Epithelial cell of esophagus (primary cell): ENCODE measurements at regions not wholly inside any gene's neighbourhood (a gene's known extent, or its start where the extent isn't known, plus 50 kb on each side); places are given as distances from the start of the nearest gene placed in this dataset.

Source experiments
- DNase-seq: peaks from one replicate; pipeline ENCODE4 v3.0.0; 2010; ENCODE audit warnings: low read depth
- H3K4me3 ChIP-seq: 2 replicates; pipeline ENCODE4 v1.5.1; 2011; ENCODE audit warnings: mild to moderate bottlenecking, low read length, control low read depth
- TF ChIP-seq, protein P1 (sequence below): IDR thresholded peaks from 2 replicates; pipeline ENCODE4 v1.5.1; 2011; ENCODE audit warnings: low read depth, mild to moderate bottlenecking, low read length, control low read depth, inconsistent platforms; ENCODE audit not compliant: insufficient read depth; ENCODE audit errors: missing control alignments

DNA sequence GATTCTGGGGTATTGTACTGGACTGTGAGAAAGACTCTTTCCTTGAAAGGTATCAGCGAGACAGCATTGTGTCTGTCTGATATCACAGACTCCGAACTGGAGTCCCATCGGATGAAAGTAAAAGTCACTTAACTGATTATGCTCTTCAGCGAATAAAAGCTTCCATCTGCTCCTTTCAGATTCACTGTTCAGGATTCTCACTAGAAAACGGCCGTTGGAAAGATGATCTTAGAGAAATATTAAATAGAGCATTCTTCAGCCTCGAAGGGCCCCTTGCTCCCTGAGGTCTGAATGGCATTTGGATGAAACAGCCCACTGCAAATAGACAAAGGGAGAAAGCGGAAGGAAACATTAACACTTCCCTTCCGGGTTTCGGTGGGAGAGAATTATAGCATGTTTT, 416.2 kb upstream of the PRKX start:
- DNase-seq, result no peak
- H3K4me3 ChIP-seq, result no peak overlapping the region
- TF ChIP-seq, protein P1, sequence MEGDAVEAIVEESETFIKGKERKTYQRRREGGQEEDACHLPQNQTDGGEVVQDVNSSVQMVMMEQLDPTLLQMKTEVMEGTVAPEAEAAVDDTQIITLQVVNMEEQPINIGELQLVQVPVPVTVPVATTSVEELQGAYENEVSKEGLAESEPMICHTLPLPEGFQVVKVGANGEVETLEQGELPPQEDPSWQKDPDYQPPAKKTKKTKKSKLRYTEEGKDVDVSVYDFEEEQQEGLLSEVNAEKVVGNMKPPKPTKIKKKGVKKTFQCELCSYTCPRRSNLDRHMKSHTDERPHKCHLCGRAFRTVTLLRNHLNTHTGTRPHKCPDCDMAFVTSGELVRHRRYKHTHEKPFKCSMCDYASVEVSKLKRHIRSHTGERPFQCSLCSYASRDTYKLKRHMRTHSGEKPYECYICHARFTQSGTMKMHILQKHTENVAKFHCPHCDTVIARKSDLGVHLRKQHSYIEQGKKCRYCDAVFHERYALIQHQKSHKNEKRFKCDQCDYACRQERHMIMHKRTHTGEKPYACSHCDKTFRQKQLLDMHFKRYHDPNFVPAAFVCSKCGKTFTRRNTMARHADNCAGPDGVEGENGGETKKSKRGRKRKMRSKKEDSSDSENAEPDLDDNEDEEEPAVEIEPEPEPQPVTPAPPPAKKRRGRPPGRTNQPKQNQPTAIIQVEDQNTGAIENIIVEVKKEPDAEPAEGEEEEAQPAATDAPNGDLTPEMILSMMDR, result no peak

DNA sequence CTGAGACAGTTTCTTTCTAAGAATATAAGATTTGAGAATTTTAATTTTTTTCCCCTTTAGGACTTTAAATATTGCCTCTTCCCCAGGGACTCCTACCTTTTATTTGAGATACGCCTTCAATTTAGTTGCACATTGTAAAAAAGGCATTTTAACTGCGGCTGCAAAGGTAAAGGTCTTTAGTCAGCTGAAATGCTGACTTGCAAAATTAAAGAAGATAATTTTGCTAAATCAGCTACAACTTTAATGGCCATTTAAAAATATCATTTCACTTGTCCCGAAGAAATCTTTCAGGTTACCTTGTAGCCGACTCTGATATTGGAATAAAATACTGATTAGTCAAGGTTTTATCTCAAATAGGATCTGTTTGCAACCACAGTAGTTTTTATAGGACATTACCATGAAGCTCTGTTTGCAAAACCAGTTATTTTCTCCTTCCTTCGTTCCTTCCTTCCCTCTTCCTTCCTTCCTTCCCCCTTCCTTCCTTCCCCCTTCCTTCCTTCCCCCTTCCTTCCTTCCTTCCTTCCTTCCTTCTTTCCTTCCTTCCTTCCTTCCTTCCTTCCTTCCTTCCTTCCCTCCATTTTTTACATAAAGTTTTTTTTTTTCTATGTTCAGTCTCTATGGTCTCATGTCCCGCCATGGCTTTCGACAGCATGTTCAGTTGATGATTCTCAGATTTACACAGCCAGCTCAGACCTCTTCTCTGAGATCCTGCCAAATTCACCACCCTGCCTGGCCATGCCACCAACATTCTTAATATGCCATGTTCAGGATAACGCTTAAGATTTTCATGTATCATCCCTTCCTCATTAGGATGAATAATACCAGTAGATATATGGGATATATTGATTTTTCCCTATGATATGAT, 405.4 kb upstream of the PRKX start:
- no peak overlapping the region for H3K4me3 ChIP-seq
- no peak for DNase-seq
- TF ChIP-seq, protein P1, result no peak

DNA sequence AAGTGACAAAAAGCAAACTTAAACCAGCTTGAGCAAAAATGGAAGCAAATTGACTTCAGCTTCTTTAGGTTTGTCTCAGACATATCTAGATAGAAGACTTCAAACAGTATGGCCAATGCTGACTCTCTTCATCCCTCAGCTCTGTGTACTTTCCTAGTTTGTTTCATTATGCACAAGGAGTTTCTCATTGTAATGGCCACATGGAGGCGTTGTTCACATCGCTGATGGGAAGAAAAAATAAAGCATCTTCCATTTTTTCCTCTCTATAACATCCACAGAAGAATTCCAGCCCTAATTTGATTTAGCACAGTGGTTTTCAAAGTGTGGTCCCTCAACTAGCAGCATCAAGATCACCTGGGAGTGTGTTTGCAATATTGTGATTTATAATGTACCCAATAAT, 397.5 kb upstream of the PRKX start:
- H3K4me3 ChIP-seq, result no peak overlapping the region
- DNase-seq, result no peak
- TF ChIP-seq, protein P1, result no peak

DNA sequence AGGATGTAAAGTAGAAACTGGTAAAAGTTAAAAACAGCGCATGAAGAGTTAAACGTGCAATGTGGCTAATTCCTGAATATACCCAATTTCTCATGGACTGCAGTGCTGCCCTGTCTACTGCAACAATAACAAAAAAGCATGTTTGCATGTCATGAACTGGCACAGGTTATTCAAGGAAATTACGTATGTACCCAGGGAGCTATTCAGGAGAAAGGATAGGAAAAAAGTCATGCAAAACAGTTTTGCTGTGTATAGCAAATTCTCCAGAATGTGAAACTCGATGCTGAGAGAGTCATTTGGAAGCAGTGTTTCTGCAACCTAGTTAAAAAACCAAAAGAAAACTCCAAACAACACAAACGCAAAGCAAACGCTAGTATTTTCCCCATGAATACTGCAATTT, 381.5 kb upstream of the PRKX start:
- DNase-seq, result no peak

DNA sequence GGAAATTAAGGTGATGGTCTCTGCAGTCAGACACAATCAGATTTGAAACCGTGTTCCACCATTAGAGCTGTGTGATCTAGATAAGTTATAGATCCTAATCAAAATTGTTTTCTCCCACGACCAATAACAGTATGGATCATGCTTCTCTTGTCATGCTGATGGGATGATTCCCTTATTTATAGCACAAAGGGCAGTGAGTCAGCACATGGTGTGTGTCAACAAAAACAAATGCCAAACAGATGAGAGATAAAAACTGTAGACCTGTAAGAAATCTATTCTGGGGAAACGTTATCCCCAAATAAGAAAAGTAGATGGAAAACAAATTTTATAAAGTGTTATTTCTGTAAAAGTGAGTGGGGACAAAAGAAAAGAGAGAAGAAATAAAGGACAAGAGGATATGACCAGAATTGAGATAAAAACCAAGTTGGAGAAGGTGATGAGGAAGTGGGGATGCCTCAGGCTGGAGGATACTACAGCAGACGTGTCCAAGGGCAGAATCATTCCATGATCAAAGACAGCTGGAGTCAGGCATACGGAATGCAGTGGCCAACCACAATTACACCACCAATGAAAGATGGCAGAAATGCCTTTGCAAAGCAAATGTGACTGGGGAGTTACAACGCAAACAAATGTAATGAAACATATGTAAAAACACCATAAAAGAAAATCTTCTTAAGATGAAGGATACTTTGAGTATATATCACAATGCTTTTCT, 377.8 kb upstream of the PRKX start:
- TF ChIP-seq, protein P1, result no peak
- DNase-seq, result peak; percentile 6
- H3K4me3 ChIP-seq, result no peak overlapping the region

More for the DNA sequence above, 381.5 kb upstream of the PRKX start:
- H3K4me3 ChIP-seq, result no peak overlapping the region
- TF ChIP-seq, protein P1, result no peak

DNA sequence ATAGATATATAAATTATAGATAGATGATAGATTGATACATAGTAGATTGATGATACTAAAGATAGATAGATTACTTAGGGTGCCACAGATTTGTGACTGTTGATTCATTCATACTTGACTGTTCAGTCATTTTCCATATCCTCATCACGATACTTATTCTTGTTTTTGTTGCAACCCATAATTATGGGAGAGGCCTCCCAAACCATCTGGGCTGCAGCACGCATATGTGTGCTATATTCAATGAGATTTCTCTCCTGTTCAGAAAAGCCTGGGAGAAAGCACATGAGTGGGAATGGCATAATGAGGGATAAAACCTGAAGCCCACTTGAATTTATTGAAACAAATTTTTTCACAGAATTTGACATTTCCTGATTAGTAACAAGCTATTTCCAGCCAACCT, 346.4 kb upstream of the PRKX start:
- TF ChIP-seq, protein P1, result no peak
- H3K4me3 ChIP-seq, result no peak overlapping the region
- DNase-seq, result no peak
